Keratinocyte (primary cell): ENCODE measurements at regions not wholly inside any gene's neighbourhood (a gene's known extent, or its start where the extent isn't known, plus 50 kb on each side); places are given as distances from the start of the nearest gene placed in this dataset.

ENCODE experiments used
- EZH2 ChIP-seq: IDR thresholded peaks from one replicate; pipeline ENCODE4 v1.6.1; 2012; ENCODE audit warnings: inconsistent platforms, mild to moderate bottlenecking, low read length, moderate library complexity
- TF ChIP-seq, protein P1 (sequence below), 3 experiments: IDR thresholded peaks in 1 of 3; conservative IDR thresholded peaks in 1 of 3; optimal IDR thresholded peaks in 1 of 3; 2 replicates in 2 of 3; 3 replicates in 1 of 3; pipeline versions ENCODE3 to v1.5.1; 2011; ENCODE audit warnings: low read length in 3 of 3, mild to moderate bottlenecking in 3 of 3, moderate library complexity in 2 of 3, control low read depth in 1 of 3, inconsistent platforms in 1 of 3; ENCODE audit not compliant: insufficient read depth in 2 of 3; ENCODE audit errors: extremely low read depth in 1 of 3

GRCh38 chr14:65900164-65900563 lies 487.6 kb downstream of the FUT8 start:
- TF ChIP-seq, protein P1, sequence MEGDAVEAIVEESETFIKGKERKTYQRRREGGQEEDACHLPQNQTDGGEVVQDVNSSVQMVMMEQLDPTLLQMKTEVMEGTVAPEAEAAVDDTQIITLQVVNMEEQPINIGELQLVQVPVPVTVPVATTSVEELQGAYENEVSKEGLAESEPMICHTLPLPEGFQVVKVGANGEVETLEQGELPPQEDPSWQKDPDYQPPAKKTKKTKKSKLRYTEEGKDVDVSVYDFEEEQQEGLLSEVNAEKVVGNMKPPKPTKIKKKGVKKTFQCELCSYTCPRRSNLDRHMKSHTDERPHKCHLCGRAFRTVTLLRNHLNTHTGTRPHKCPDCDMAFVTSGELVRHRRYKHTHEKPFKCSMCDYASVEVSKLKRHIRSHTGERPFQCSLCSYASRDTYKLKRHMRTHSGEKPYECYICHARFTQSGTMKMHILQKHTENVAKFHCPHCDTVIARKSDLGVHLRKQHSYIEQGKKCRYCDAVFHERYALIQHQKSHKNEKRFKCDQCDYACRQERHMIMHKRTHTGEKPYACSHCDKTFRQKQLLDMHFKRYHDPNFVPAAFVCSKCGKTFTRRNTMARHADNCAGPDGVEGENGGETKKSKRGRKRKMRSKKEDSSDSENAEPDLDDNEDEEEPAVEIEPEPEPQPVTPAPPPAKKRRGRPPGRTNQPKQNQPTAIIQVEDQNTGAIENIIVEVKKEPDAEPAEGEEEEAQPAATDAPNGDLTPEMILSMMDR (optimal IDR thresholded peaks at IDR 0.05 in 1 of 3, IDR thresholded peaks at IDR 0.05 in 1 of 3, conservative IDR thresholded peaks at IDR 0.05 in 1 of 3; ENCODE audit: extremely low read depth in 1 of 3, insufficient read depth in 2 of 3, low read length in 3 of 3): no peak
- TF ChIP-seq EZH2: no peak
